OCI-LY1 (cell line): ENCODE measurements at regions not wholly inside any gene's neighbourhood (a gene's known extent, or its start where the extent isn't known, plus 50 kb on each side); places are given as distances from the start of the nearest gene placed in this dataset.

Source experiments
- H2AFZ ChIP-seq: fragments of 200-600 bp; sonication (generic), shearing (Covaris generic); 2 replicates; pipeline ENCODE4 v1.6.0; 2014; ENCODE audit warnings: antibody characterized with exemption, mild to moderate bottlenecking, low read length
- H3F3A ChIP-seq: fragments of 200-600 bp; sonication (generic), shearing (Covaris generic); 2 replicates; pipeline ENCODE4 v1.6.0; 2014; ENCODE audit warnings: mild to moderate bottlenecking, antibody characterized with exemption, low read length, moderate library complexity; ENCODE audit not compliant: insufficient read depth
- H3K27ac ChIP-seq: fragments of 200-600 bp; sonication (generic); 2 replicates; pipeline ENCODE4 v1.5.1; 2014; ENCODE audit warnings: low read length, mixed run types, mild to moderate bottlenecking, low read depth; ENCODE audit not compliant: poor library complexity, severe bottlenecking
- H3K27me3 ChIP-seq: fragments of 200-600 bp; sonication (generic); 2 replicates; pipeline ENCODE4 v1.6.0; 2014; ENCODE audit warnings: antibody characterized with exemption, mild to moderate bottlenecking, low read length, moderate library complexity; ENCODE audit not compliant: insufficient read depth
- H3K36me3 ChIP-seq: fragments of 200-600 bp; sonication (generic); 2 replicates; pipeline ENCODE4 v1.6.1; 2014; ENCODE audit warnings: mild to moderate bottlenecking, antibody characterized with exemption, low read length, moderate library complexity, mixed read lengths; ENCODE audit not compliant: insufficient read depth
- H3K4me1 ChIP-seq: fragments of 200-600 bp; sonication (generic); 2 replicates; pipeline ENCODE4 v1.5.1; 2014; ENCODE audit warnings: mild to moderate bottlenecking, low read length, moderate library complexity; ENCODE audit not compliant: insufficient read depth, severe bottlenecking
- H3K4me2 ChIP-seq: fragments of 200-600 bp; sonication (generic), shearing (Covaris generic); 2 replicates; pipeline ENCODE4 v1.6.1; 2014; ENCODE audit warnings: low read length
- H3K4me3 ChIP-seq: fragments of 200-600 bp; sonication (generic); 2 replicates; pipeline ENCODE4 v1.5.1; 2014; ENCODE audit warnings: low read length, low read depth, mild to moderate bottlenecking, mixed read lengths; ENCODE audit not compliant: poor library complexity, severe bottlenecking
- H3K79me2 ChIP-seq: fragments of 200-600 bp; shearing (Covaris generic); 2 replicates; pipeline ENCODE4 v1.6.1; 2016; ENCODE audit warnings: mixed run types, low read length, mixed read lengths; ENCODE audit not compliant: insufficient read depth
- H3K9ac ChIP-seq: fragments of 200-600 bp; sonication (generic), shearing (Covaris generic); 2 replicates; pipeline ENCODE4 v1.6.1; 2014; ENCODE audit warnings: mild to moderate bottlenecking, low read length, mixed read lengths
- H3K9me2 ChIP-seq: fragments of 200-600 bp; sonication (generic), shearing (Covaris generic); 2 replicates; pipeline ENCODE4 v1.6.1; 2014; ENCODE audit warnings: low read depth, mild to moderate bottlenecking, low read length, mixed read lengths
- H3K9me3 ChIP-seq: fragments of 200-600 bp; shearing (Covaris generic); 2 replicates; pipeline ENCODE4 v1.6.1; 2014; ENCODE audit warnings: low read length, mixed read lengths
- H4K20me1 ChIP-seq: fragments of 200-600 bp; sonication (generic), shearing (Covaris generic); 2 replicates; pipeline ENCODE4 v1.6.0; 2016; ENCODE audit warnings: mild to moderate bottlenecking, low read length; ENCODE audit not compliant: insufficient read depth
- EZH2 ChIP-seq: fragments of 200-600 bp; sonication (generic), shearing (Covaris generic); IDR thresholded peaks from 2 replicates; pipeline ENCODE4 v1.8.0; 2017; ENCODE audit warnings: borderline replicate concordance, mixed run types, mild to moderate bottlenecking, antibody characterized with exemption, low read length, moderate library complexity, mixed read lengths
- TF ChIP-seq, protein P1 (sequence below): fragments of 200-600 bp; sonication (generic), shearing (Covaris generic); IDR thresholded peaks from 2 replicates; pipeline ENCODE4 v1.5.1; 2017; ENCODE audit warnings: mild to moderate bottlenecking, antibody characterized with exemption, low read length, moderate library complexity, mixed read lengths

DNA sequence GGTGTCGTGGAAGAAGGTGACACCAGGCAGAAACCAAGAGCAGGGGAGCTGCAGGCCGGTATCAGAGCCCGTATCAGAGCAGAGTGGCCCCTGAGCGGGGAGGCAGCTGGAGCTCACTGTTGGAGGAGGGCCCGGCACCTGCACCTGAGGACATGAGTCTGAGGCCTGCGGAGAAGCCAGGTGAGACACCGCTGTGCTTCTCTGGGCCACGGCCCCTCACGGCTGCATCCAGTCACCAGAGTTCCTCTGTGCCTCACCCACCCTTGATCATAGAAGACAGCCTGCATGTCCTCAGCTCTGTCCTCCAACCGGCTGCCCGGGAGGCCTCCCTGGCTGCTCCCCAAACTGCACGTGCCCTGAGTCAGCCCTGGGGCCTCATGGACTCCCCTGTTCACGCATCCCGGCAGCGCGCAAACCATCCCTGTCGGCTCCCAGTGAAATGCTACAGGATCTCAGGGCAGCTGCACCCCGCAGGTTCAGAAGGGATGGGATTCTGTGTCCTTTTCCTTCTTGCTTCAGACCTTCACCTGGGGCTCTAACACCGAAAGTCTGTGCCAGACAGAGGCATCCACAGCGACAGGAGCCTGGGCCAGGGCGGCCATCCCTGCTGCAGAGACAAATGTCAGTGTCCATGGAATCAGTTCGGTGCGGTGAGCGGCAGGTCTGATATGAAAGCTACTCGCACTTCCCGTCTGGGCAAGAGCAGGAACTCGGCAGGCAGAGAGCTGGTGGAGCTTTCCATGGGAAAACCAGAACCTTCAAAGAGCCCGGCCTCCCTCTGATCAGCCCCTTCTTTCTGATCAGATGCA, 111.9 kb upstream of the FAM20C start:
- Histone ChIP-seq H3K27me3 (no peaks in the 10 kb centered on the region), H2AFZ (no peak overlapping the region), H3K27ac (no peak overlapping the region), H3K9me3 (no peaks in the 10 kb centered on the region), H3K4me1 (no peaks in the 10 kb centered on the region), H4K20me1 (no peaks in the 10 kb centered on the region), H3K9ac (no peak overlapping the region), H3K4me2 (no peak overlapping the region), H3K9me2 (no peaks in the 10 kb centered on the region), H3K36me3 (no peaks in the 10 kb centered on the region), H3K4me3 (no peak overlapping the region), H3F3A (no peaks in the 10 kb centered on the region), H3K79me2 (no peaks in the 10 kb centered on the region)
- TF ChIP-seq EZH2, result no peak
- TF ChIP-seq, protein P1, sequence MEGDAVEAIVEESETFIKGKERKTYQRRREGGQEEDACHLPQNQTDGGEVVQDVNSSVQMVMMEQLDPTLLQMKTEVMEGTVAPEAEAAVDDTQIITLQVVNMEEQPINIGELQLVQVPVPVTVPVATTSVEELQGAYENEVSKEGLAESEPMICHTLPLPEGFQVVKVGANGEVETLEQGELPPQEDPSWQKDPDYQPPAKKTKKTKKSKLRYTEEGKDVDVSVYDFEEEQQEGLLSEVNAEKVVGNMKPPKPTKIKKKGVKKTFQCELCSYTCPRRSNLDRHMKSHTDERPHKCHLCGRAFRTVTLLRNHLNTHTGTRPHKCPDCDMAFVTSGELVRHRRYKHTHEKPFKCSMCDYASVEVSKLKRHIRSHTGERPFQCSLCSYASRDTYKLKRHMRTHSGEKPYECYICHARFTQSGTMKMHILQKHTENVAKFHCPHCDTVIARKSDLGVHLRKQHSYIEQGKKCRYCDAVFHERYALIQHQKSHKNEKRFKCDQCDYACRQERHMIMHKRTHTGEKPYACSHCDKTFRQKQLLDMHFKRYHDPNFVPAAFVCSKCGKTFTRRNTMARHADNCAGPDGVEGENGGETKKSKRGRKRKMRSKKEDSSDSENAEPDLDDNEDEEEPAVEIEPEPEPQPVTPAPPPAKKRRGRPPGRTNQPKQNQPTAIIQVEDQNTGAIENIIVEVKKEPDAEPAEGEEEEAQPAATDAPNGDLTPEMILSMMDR, result no peak

DNA sequence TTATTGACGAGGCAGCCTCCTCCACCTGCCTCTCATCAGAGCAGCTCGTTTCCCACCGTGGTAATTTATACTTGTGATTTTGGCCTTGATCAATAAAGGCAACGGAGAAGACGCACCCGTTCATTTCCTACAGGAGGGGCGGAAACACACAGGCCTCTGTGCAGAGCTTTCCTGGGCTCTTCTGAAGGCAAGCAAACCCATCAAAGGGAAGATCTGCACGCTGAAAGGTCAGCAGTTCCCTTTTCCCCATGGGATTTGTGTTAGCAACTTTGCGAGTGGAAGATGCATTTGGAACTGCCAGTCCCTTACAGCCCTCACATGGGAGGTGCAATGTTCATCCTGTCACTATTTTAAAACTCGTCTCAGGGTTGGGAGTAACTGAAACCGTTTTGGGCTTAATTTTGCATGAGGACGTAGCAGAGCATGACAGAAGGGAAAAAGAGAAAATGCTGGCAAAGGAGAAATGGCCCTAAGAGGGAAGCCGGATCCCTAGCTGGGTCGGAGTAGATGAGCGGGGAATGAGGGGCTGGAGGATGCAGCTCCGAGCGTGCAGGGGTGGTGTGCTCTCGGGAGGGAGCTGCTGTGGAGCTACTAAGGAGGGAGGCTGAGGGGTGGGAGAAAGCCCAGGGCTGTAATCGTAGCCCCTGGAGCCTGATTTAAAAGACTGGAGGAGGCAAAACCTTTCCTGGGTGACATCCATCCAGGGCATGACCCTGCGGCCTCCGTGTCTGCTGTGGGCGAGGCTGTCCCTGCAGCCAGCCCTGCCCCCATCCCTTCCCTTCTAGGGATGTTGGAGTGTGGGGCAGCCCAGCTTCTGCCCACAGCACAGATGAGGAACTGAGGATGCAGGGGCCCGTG, 111.1 kb upstream of the FAM20C start:
- Histone ChIP-seq H2AFZ (no peak overlapping the region), H3K36me3 (no peaks in the 10 kb centered on the region), H3K4me3 (no peak overlapping the region), H4K20me1 (no peaks in the 10 kb centered on the region), H3K4me1 (no peaks in the 10 kb centered on the region), H3F3A (no peaks in the 10 kb centered on the region), H3K27me3 (no peaks in the 10 kb centered on the region), H3K79me2 (no peaks in the 10 kb centered on the region), H3K9me3 (no peaks in the 10 kb centered on the region), H3K27ac (no peak overlapping the region), H3K4me2 (no peak overlapping the region), H3K9me2 (no peaks in the 10 kb centered on the region), H3K9ac (no peak overlapping the region)
- TF ChIP-seq EZH2, result no peak
- TF ChIP-seq, protein P1, result no peak

- Histone ChIP-seq H3F3A (no peaks in the 10 kb centered on the region), H3K79me2 (no peaks in the 10 kb centered on the region), H3K4me2 (no peak overlapping the region), H3K27ac (no peak overlapping the region), H4K20me1 (no peaks in the 10 kb centered on the region), H3K4me3 (no peak overlapping the region), H3K9ac (no peak overlapping the region), H3K9me2 (no peaks in the 10 kb centered on the region), H2AFZ (no peak overlapping the region), H3K27me3 (no peaks in the 10 kb centered on the region), H3K36me3 (no peaks in the 10 kb centered on the region), H3K4me1 (no peaks in the 10 kb centered on the region), H3K9me3 (no peaks in the 10 kb centered on the region)
- TF ChIP-seq, protein P1, result no peak
- TF ChIP-seq EZH2, result no peak
Measured at GRCh38 chr7:81926-82756, 110.2 kb upstream of the FAM20C start.
